HCT116 (cell line): ENCODE measurements at regions not wholly inside any gene's neighbourhood (a gene's known extent, or its start where the extent isn't known, plus 50 kb on each side); places are given as distances from the start of the nearest gene placed in this dataset.

ENCODE experiments used
- CTCF ChIP-seq, 3 experiments: fragments of 200-600 bp in 1 of 3; sonication (generic) in 1 of 3; IDR thresholded peaks in 2 of 3; conservative IDR thresholded peaks in 1 of 3; 2 replicates each; pipeline ENCODE4 v1.5.1; 2012 to 2017; ENCODE audit warnings: low read depth in 2 of 3, low read length in 2 of 3, antibody characterized with exemption in 1 of 3, borderline replicate concordance in 1 of 3, control low read depth in 1 of 3, mild to moderate bottlenecking in 1 of 3, mixed read lengths in 1 of 3, mixed run types in 1 of 3, moderate library complexity in 1 of 3; ENCODE audit not compliant: insufficient read depth in 1 of 3
- EZH2 ChIP-seq: fragments of 200-600 bp; sonication (generic); IDR thresholded peaks from 2 replicates; pipeline ENCODE4 v1.6.1; 2017; ENCODE audit warnings: antibody characterized with exemption, mixed run types
- FOSL1 ChIP-seq: IDR thresholded peaks from 2 replicates; pipeline ENCODE4 v1.6.1; 2012; ENCODE audit warnings: low read depth
- POLR2A ChIP-seq: IDR thresholded peaks from 2 replicates; pipeline ENCODE4 v1.7.0; 2011; ENCODE audit warnings: borderline replicate concordance; ENCODE audit not compliant: insufficient read depth, insufficient read length; ENCODE audit errors: extremely low read depth
- POLR2AphosphoS5 ChIP-seq: IDR thresholded peaks from 2 replicates; pipeline ENCODE4 v1.6.1; 2011; ENCODE audit warnings: mild to moderate bottlenecking, low read depth, low read length, moderate library complexity
- RAD21 ChIP-seq: IDR thresholded peaks from 2 replicates; pipeline ENCODE4 v1.6.1; 2012; ENCODE audit warnings: low read depth, mild to moderate bottlenecking
- REST ChIP-seq: IDR thresholded peaks from 2 replicates; pipeline ENCODE4 v1.6.1; 2012; ENCODE audit warnings: low read depth

DNA sequence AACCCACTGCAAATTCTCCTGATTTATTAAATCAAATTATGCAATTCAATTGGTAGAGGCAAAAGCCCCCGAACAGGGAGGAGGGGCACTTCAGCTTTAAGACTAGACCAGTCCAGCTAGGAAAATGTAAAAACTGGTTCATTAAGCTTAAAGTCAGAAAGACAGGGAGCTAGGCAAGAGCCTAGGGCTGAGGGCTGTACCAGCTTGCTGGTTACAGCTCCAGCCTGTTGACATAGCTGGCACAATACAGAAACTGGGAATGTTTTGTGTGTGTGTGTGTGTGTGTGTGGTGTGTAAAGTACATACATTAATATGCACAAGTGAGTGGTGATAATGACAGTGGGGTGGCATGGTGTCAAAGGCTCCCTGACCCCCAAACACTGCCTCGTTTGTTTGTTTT, 307.0 kb upstream of the CELF4 start:
- no peak for TF ChIP-seq CTCF (IDR thresholded peaks at IDR 0.05 in 2 of 3, conservative IDR thresholded peaks at IDR 0.05 in 1 of 3; ENCODE audit: borderline replicate concordance in 1 of 3, insufficient read depth in 1 of 3, low read depth in 2 of 3, low read length in 2 of 3)
- TF ChIP-seq RAD21, result no peak
- no peak for TF ChIP-seq POLR2A
- no peak for TF ChIP-seq REST
- TF ChIP-seq POLR2AphosphoS5, result no peak
- TF ChIP-seq FOSL1, result no peak
- no peak for TF ChIP-seq EZH2
